ENCODE measurements at regions not wholly inside any gene's neighbourhood (a gene's known extent, or its start where the extent isn't known, plus 50 kb on each side); places are given as distances from the start of the nearest gene placed in this dataset.

DNA sequence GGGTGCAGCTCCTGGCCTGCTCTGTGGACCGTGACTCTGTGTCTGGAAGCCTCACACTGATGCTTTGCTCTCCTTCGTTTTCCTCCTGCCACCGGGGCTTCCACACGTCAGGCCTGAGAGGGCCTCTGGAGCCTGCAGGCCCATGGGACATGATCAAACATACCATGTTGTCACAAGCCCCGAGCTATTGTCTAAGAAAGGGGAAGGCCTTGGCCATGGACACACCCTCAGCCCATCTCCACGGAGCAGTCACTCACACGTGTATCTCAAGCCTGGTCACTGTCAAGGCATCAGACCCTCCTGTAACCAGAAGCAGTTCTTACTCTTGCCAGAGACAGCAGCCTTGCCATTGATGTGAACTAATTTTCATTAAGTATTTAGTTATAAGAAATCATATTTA is 814.1 kb upstream of the SALL3 start:
- no peak for DNase-seq

DNA sequence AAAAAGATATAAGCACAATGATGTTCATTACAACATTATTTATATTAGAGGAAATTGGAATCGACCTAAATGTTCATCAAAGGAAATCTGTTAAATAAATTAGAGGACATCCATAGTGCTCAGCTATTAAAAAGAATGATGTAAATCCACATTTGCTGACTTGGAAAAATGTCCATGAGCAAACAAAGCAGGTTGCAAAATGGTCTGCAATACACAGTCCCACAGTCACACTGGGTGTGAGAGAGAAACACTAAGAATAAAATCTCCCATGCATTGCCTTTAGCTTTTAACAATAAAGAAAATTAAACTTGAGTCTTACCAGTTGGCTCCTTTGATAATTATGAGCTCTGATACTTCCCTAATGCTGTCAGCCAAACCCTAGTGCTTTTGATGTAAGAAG is 811.1 kb upstream of the SALL3 start:
- no peak for DNase-seq

DNA sequence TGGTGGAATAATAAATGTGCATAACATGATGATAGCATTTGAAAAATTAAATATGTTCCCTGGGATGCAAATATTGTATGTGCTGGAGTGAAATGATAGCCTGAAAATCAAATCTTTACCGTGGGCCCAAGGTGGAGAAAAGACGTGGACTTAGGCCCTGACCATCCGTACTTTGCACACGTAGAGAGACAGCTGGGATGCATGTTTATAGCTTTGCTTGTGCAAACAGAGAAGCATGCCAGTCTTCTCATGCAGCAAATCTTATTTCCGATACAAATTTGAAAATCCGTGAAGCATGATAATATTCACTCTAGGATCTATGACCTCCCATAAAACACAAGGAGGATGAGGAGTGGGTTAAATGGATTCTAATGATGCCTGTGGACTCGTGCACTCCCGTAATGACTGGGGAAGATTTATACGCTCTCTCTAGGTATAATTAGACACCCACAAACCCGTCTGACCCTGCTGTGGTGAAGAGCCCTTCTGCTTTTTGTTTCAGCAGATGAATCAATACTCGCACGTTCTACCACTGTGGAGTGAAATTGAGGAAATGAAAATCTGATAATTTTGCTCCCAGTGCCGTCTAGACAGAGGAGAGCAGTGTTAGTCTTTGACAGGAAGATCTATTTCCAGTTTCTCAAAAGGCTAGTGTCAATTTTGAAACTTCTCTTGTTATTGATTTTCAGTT is 810.3 kb upstream of the SALL3 start:
- no peak for DNase-seq

- DNase-seq = no peak
Measured at GRCh38 chr18:78171954-78172353, 807.7 kb upstream of the SALL3 start.

DNA sequence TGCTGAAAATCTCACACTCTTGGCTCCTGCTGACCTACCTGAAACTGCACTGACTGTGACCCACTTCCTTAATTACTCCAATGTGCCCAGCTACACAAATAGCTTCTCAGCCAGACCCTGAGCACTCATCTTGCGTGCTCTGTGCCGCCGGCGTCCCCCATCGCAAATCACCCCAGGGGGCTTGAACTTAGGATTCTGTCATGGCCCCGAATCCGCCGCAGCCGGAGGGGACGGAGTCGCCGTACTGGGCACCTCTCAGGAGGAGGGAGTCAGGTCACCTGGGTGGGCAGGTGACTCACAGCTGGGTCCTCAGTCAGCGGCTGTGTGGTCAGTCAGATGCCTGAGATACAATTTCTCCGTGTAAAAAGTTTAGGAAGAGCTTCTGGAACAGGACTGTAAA is 804.9 kb upstream of the SALL3 start:
- no peak for DNase-seq

GRCh38 chr18:78178812-78179211 is 800.8 kb upstream of the SALL3 start:
- no peak for DNase-seq

DNA sequence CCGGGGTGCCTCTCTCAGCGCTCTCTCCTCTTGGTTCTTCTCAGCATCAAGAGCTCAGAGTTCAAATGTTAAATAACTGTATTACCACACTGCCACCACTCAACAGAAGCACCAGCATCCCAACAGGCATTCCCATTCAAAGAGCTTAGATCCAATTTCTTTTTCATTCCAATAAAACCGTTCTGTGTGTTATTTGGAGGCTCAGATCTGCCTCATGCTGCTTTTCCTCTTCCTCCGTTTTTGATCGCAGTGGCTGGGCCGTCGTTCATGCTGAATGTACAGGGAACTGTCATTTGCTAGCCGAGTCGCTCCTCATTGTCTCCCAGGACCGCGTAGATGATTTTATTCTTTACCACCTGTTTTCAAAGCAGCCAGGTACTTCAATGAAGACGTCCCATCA is 798.9 kb upstream of the SALL3 start:
- no peak for DNase-seq

GRCh38 chr18:78183815-78184214 is 795.8 kb upstream of the SALL3 start:
- no peak for DNase-seq

DNA sequence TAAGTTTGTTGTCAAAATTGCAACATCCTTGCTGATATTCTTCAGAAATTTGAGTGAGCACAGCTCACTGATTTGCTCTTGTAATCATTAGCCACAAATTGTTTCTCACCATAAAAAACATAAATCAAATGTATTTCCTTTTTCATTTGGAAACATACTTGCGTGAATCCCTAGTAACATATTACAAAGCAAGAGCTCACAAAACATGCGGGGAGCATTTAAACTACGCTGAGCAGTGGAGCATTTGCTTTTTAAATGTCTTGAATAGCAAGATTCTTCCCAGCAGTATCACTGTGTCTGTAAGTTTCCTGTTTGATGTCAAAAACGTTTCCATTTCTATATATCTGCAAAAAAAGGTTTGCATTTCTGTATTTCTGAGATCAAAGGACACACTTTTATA is 788.3 kb upstream of the SALL3 start:
- DNase-seq = no peak

DNA sequence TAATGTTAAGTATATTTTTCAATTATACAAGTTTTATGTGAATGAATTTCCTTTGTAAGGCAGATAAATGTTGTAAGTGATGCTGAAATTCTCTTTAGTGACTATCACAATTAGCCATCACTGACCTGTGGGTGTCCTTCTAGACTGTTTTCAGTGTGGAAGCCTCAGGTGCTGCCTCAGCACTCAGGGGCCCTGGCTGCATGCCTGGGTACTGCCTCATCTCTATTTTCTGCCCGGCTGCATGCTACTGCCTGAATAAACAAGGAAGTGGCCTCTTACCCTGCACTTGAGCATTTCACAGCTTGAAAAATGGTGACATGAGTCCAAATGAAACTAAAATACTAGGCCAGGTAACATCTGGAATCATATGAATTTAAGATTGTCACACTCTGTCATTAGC is 787.6 kb upstream of the SALL3 start:
- DNase-seq = no peak

DNA sequence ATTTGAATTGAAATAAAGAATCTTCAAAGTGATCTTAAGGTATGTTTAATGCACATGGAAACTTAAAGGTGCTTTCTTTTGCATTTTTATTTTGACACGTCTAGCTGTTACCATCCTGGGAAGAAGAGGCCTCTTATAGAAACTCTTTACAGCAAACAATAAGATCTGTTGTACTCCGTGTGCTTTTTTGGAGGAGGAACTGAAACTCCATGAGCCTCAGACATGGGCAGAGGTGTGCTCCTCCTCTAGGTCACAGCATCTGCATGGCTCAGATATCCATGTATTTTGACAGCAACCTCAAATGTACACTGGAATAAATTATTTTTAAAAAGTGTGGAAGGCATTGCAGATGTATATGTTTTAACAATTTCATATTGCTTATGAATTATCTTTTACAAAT is 783.3 kb upstream of the SALL3 start:
- DNase-seq = no peak

DNA sequence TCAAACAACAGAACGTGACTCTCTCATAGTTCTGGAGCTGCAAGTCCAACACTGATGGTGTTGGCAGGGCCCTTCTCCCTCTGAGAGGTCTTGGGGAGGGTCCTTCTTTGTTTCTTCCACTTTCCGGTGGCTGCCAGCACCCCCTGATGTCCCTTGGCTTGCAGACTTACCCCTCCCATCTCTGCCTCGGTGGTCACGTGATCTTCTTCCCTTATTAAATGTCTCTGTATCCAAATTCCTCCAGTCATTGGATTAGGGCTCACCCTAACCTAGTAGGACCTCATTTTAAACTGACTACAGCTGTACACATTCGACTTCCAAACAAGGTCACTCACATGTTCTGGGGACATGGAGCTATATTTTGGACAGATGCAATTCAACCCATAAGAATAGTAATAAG is 780.6 kb upstream of the SALL3 start:
- no peak for DNase-seq

GRCh38 chr18:78199611-78200010 is 780.0 kb upstream of the SALL3 start:
- DNase-seq = no peak

DNA sequence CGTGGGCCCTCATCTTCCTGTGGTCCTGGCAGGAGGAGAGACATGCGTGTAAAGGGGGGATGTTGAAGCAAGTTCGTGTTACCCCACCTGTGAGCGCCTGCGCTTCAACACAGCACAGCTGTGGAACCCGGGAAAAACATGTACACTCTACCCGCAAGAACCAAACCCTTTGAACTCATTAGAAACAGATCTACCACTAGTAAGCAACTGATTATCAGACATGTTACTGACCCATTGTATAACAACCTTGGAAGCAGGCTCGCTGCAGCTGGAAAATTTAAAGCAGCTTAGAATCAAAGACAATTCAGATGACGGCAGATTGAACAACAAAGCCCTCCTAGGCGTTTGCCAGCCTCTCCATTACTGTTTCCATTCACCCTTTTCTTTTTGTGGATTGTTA is 771.7 kb upstream of the SALL3 start:
- no peak for DNase-seq

- no peak for DNase-seq
Measured at GRCh38 chr18:78208461-78208860, 771.2 kb upstream of the SALL3 start.

- no peak for DNase-seq
Measured at GRCh38 chr18:78213361-78213994, 766.1 kb upstream of the SALL3 start.

DNA sequence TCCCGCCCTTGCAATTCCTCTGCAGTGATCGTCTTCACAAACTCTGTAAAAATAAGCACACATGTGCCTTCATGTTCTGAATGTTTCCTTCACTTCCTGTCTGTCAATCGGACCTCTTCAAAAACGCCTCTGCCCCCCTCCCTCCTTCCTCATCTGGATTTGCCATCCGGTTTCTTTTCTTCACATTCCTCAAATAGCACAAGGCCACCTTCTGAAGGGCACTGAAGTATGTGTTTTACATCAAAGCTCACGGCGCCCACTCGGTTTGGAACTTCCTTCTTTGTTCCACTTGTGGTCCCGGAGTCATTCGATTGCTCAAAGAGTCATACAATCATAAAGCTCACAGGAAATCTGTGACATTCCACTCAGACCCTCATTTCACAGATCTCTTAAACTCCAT is 758.1 kb upstream of the SALL3 start:
- no peak for DNase-seq

- no peak for DNase-seq
Measured at GRCh38 chr18:78228974-78229373, 750.6 kb upstream of the SALL3 start.

DNA sequence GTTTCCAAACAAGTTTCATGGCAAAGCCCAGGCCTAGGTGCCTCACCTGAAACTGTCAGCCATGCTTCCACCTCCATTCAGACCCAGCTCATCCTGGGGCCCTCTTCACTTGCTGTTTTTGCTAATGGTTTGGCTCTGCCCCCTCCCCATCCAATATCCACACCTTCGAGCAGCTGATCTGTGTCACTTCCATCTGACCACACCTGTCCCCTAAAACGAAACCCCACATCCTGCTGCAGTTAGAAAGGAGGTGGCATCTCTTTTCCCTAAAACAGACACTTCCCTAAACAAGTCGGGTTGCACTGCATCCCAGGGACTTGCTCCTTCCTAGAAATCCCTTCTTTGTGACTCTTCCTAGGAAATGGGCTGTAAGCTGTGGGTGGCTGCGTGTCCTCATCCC is 748.7 kb upstream of the SALL3 start:
- no peak for DNase-seq

DNA sequence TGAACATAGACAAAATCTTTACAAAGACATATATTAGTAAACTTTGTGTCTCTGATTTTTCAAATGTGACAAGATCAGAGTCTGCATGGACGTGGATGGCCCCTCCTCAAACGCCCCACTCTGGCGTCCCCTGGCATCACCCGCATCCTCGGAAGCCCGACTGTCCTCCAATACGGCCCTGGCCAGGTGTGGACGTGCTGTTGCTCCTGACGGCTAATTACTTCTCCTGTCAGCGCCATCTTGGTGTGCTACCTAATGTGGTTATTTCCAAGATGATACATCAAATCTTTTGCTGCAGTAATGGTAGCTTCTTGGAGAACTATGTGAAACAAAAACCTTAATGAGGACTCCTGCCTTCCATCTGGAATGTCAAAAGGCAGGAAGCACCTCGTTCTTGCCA is 747.4 kb upstream of the SALL3 start:
- DNase-seq = no peak

DNA sequence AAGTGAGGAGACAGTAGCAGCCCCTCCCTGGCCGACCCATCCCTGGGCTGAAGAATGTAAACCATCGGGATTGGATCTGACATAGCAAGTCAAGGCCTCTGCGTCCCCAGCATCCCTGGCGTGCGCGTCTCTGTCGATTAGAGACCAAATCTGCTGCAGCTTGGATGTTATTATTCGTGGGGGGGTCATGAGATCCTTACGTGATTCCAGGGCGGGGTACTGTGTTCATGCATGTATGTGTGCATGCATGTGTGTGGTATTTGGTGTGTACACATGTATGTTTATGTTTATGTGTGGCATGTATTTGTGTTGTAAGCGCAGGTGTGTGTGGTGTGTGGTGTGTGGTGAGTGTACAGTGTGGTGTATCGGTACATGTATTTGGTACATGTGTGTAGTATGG is 741.8 kb upstream of the SALL3 start:
- no peak for DNase-seq

GRCh38 chr18:78238404-78239089 is 741.1 kb upstream of the SALL3 start:
- peak in 1 of 5 experiments; percentile 40 for DNase-seq

DNA sequence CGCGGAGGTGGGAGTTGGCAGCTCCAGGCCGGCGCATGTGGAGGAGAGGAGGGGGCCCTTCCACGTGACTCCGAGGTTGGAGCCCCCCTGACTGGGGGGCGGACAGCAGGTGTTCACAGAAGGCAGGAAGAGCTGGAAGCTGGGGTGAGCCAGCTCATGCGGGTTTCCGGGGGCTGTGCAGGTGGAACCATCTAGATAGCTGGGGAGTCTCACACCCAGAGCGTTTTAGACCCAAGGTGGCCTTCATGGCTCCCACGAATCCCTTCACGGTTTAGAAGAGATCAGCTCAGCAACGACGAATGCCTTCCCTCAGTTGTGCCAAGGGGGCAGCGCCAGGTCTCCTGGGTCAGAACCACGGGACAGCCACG is 740.5 kb upstream of the SALL3 start:
- DNase-seq = no peak

DNA sequence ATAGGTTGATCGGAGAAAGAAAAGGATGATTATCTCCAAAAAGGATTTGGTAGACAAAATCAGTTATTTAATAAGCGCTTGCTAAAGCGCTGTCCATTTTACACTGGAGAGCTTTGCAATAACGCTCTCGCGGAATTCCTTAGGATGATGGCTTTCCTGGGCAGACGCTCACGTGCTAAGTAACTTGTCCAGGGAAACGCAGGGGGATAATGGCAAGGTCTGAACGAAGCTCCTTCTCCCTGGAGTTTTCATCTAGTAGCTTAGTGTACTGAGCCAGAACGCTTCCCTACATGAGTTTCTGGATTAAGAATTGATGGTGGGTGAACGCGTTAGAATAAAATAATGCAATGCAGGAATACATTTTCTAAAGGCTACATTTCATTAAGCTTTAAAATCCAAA is 739.5 kb upstream of the SALL3 start:
- no peak for DNase-seq

Measured in T-helper 2 cell (primary cell).